Endodermal cell (in vitro differentiated cells): ENCODE measurements at regions not wholly inside any gene's neighbourhood (a gene's known extent, or its start where the extent isn't known, plus 50 kb on each side); places are given as distances from the start of the nearest gene placed in this dataset.

Source experiments
- DNase-seq: peaks from one replicate; pipeline ENCODE4 v3.0.0-alpha.2; 2017
- H3K27ac ChIP-seq: 2 replicates; pipeline ENCODE4 v1.5.1; 2013; ENCODE audit warnings: mild to moderate bottlenecking, low read depth, low read length, moderate library complexity
- H3K27me3 ChIP-seq: 2 replicates; pipeline ENCODE4 v1.6.1; 2013; ENCODE audit warnings: mild to moderate bottlenecking, low read length, moderate library complexity; ENCODE audit not compliant: insufficient read depth, control insufficient read depth, poor library complexity, severe bottlenecking
- H3K36me3 ChIP-seq: 2 replicates; pipeline ENCODE4 v1.7.0; 2013; ENCODE audit warnings: mild to moderate bottlenecking, low read length, moderate library complexity; ENCODE audit not compliant: control insufficient read depth, insufficient read depth
- H3K4me1 ChIP-seq: one replicate; pipeline ENCODE4 v1.7.0; 2013; ENCODE audit warnings: low read length; ENCODE audit not compliant: control insufficient read depth, insufficient read depth
- H3K4me3 ChIP-seq: 2 replicates; pipeline ENCODE4 v1.5.1; 2013; ENCODE audit warnings: mild to moderate bottlenecking, low read length, moderate library complexity
- H3K9ac ChIP-seq: 2 replicates; pipeline ENCODE4 v1.6.1; 2013; ENCODE audit warnings: mild to moderate bottlenecking, low read length, moderate library complexity; ENCODE audit not compliant: poor library complexity, severe bottlenecking; ENCODE audit errors: extremely low read depth
- H3K9me3 ChIP-seq: 2 replicates; pipeline ENCODE4 v1.6.1; 2013; ENCODE audit warnings: mild to moderate bottlenecking, low read length, moderate library complexity; ENCODE audit not compliant: control insufficient read depth
- H3K27ac Mint-ChIP-seq: 2 replicates; pipeline ENCODE4 v1.8.0; 2020; ENCODE audit warnings: mixed read lengths
- H3K27me3 Mint-ChIP-seq: 2 replicates; pipeline ENCODE4 v1.8.0; 2021; ENCODE audit warnings: mild to moderate bottlenecking, mixed read lengths; ENCODE audit not compliant: insufficient read depth
- H3K36me3 Mint-ChIP-seq: 2 replicates; pipeline ENCODE4 v1.8.0; 2020; ENCODE audit warnings: low read depth, mixed read lengths
- H3K4me1 Mint-ChIP-seq: 2 replicates; pipeline ENCODE4 v1.8.0; 2020; ENCODE audit warnings: mixed read lengths
- H3K4me3 Mint-ChIP-seq: 2 replicates; pipeline ENCODE4 v1.8.0; 2020; ENCODE audit warnings: mild to moderate bottlenecking, moderate library complexity, mixed read lengths
- H3K9me3 Mint-ChIP-seq: 2 replicates; pipeline ENCODE4 v1.8.0; 2020; ENCODE audit warnings: mild to moderate bottlenecking, mixed read lengths
- CTCF ChIP-seq: fragments of 200-600 bp; sonication (generic); conservative IDR thresholded peaks from 2 replicates; pipeline ENCODE4 v1.5.0; 2021; ENCODE audit warnings: antibody characterized with exemption, mild to moderate bottlenecking
- WGBS, 2 experiments: methylation state at CpG; one replicate each; pipeline versions ENCODE4 v1.1.5 to v1.1.7; 2013; ENCODE audit warnings: missing lambda C conversion rate in 2 of 2, mixed read lengths in 1 of 2; ENCODE audit not compliant: insufficient coverage in 1 of 2, insufficient read length in 1 of 2; 5-methylcytosine and 5-hydroxymethylcytosine counted together

- Mint-ChIP-seq H3K4me1 (peaks cover 3% of the 10 kb centered on the region), H3K27ac (no peak overlapping the region), H3K9me3 (no peaks in the 10 kb centered on the region), H3K4me3 (no peak overlapping the region), H3K27me3 (no peaks in the 10 kb centered on the region), H3K36me3 (no peaks in the 10 kb centered on the region)
- H3K4me1 ChIP-seq, result no peaks in the 10 kb centered on the region
- no peak for DNase-seq
- no peaks in the 10 kb centered on the region for H3K27me3 ChIP-seq
- H3K27ac ChIP-seq, result no peak overlapping the region
- H3K9me3 ChIP-seq, result no peaks in the 10 kb centered on the region
- H3K4me3 ChIP-seq, result no peak overlapping the region
- no peak for TF ChIP-seq CTCF
- no peak overlapping the region for H3K9ac ChIP-seq
- H3K36me3 ChIP-seq, result no peaks in the 10 kb centered on the region
These were observed 413.2 kb upstream of the TECRL start for GRCh38 chr4:64822405-64822804.

- 93 to 95% methylated on average over 4 to 5 of the region's 6 CpGs for WGBS, 2 experiments
- Histone ChIP-seq H3K27me3 (no peaks in the 10 kb centered on the region), H3K9ac (no peak overlapping the region), H3K4me3 (no peak overlapping the region), H3K9me3 (no peaks in the 10 kb centered on the region), H3K27ac (no peak overlapping the region), H3K36me3 (no peaks in the 10 kb centered on the region), H3K4me1 (no peaks in the 10 kb centered on the region)
- no peak for DNase-seq
- no peaks in the 10 kb centered on the region for H3K9me3 Mint-ChIP-seq
- H3K4me1 Mint-ChIP-seq, result peaks cover 3% of the 10 kb centered on the region
- no peak for TF ChIP-seq CTCF
- H3K27me3 Mint-ChIP-seq, result no peaks in the 10 kb centered on the region
- H3K36me3 Mint-ChIP-seq, result no peaks in the 10 kb centered on the region
- H3K4me3 Mint-ChIP-seq, result no peak overlapping the region
- H3K27ac Mint-ChIP-seq, result no peak overlapping the region
These were observed 412.1 kb upstream of the TECRL start for GRCh38 chr4:64821219-64821976.

- no peak for DNase-seq
- no peaks in the 10 kb centered on the region for H3K4me1 ChIP-seq
- no peak overlapping the region for H3K4me3 Mint-ChIP-seq
- no peak overlapping the region for H3K9ac ChIP-seq
- 95 to 100% methylated on average over 1 to 2 of the region's 2 CpGs for WGBS, 2 experiments
- H3K36me3 ChIP-seq, result no peaks in the 10 kb centered on the region
- TF ChIP-seq CTCF, result no peak
- no peak overlapping the region for H3K4me3 ChIP-seq
- H3K27me3 ChIP-seq, result no peaks in the 10 kb centered on the region
- H3K27me3 Mint-ChIP-seq, result no peaks in the 10 kb centered on the region
- no peaks in the 10 kb centered on the region for H3K4me1 Mint-ChIP-seq
- H3K36me3 Mint-ChIP-seq, result no peaks in the 10 kb centered on the region
- H3K27ac ChIP-seq, result no peak overlapping the region
- H3K9me3 ChIP-seq, result no peaks in the 10 kb centered on the region
- no peak overlapping the region for H3K27ac Mint-ChIP-seq
- no peaks in the 10 kb centered on the region for H3K9me3 Mint-ChIP-seq
These were observed 405.4 kb upstream of the TECRL start for GRCh38 chr4:64814616-64815015.
